ENCODE measurements at regions not wholly inside any gene's neighbourhood (a gene's known extent, or its start where the extent isn't known, plus 50 kb on each side); places are given as distances from the start of the nearest gene placed in this dataset.

DNA sequence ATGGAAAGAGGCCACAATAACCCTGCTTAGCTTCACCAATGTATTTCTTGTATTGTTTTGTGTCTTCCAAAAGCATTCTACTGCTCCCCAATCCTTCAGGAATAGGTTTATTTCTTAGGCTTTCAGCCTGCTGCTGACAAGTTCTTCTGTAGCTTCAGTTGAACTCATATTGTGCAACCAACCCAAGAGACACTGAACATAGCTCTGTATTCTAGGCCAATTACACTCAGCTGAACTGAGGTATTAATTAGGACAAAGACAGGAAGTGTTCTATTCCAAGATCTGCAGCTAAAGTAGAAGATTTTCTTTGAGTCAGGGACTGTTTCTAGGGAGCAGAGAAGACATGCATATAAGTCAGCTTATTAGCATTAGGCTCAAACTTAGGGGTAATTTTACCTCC, 151.8 kb downstream of the LHFPL1 start:
- TF ChIP-seq POLR2A (IDR thresholded peaks at IDR 0.05; ENCODE audit: low read depth, low read length) = no peak
- no peak for TF ChIP-seq POLR2AphosphoS5 (IDR thresholded peaks at IDR 0.05; ENCODE audit: low read depth, low read length)

Data from GM12892 (cell line).